ENCODE measurements at regions not wholly inside any gene's neighbourhood (a gene's known extent, or its start where the extent isn't known, plus 50 kb on each side); places are given as distances from the start of the nearest gene placed in this dataset.

DNA sequence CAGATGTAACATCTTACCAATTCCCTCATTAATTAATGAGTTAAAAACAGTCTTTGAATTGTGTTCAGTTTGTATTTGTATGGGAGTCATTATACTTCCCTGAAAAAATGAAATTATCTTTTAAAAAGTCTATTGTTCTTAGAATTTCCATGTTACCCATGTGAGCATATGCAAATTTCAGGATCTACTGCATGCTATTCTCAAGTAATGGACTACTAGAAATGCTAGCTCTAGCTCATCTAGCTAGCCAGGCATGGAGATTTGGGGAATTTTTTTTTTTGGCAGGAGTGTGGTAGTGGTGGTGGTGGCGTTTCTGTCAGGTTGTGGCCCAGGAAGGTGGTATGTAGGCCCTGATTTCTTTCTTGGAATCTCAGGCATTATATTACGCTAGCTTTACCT lies 218.4 kb downstream of the AEBP2 start:
- no peak overlapping the region for H3K4me3 ChIP-seq (ENCODE audit: low read depth, low read length)
- DNase-seq (ENCODE audit: low read depth), result no peak
- TF ChIP-seq, protein P1, sequence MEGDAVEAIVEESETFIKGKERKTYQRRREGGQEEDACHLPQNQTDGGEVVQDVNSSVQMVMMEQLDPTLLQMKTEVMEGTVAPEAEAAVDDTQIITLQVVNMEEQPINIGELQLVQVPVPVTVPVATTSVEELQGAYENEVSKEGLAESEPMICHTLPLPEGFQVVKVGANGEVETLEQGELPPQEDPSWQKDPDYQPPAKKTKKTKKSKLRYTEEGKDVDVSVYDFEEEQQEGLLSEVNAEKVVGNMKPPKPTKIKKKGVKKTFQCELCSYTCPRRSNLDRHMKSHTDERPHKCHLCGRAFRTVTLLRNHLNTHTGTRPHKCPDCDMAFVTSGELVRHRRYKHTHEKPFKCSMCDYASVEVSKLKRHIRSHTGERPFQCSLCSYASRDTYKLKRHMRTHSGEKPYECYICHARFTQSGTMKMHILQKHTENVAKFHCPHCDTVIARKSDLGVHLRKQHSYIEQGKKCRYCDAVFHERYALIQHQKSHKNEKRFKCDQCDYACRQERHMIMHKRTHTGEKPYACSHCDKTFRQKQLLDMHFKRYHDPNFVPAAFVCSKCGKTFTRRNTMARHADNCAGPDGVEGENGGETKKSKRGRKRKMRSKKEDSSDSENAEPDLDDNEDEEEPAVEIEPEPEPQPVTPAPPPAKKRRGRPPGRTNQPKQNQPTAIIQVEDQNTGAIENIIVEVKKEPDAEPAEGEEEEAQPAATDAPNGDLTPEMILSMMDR (IDR thresholded peaks at IDR 0.05; ENCODE audit: insufficient read depth, low read depth, low read length), result no peak

DNA sequence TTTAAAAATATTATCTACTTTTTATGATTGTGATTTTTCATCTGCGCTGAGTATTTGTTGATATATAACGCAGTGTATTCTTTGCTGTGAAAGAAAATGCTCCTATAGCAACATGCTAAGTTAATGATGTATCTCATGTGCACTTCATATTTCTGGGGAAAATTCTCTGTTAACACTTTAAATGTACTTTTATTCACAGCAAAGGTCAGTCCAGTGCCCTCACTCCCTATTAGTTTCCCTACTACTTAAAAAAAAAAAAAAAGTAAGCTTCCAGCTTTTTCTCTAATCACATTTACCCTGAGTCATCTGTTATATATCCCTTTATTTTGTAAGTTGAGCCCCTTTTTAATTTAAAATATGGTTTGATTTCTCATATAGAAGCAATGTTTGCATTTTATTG lies 219.8 kb downstream of the AEBP2 start:
- TF ChIP-seq, protein P1 (IDR thresholded peaks at IDR 0.05; ENCODE audit: insufficient read depth, low read depth, low read length), result no peak
- no peak for DNase-seq (ENCODE audit: low read depth)

GRCh38 chr12:19659501-19659900 lies 220.2 kb downstream of the AEBP2 start:
- no peak overlapping the region for H3K4me3 ChIP-seq (ENCODE audit: low read depth, low read length)
- DNase-seq (ENCODE audit: low read depth), result no peak
- TF ChIP-seq, protein P1 (IDR thresholded peaks at IDR 0.05; ENCODE audit: insufficient read depth, low read depth, low read length), result no peak

More for the DNA sequence above, 219.8 kb downstream of the AEBP2 start:
- H3K4me3 ChIP-seq (ENCODE audit: low read depth, low read length), result no peak overlapping the region

- DNase-seq (ENCODE audit: low read depth), result no peak
- no peak overlapping the region for H3K4me3 ChIP-seq (ENCODE audit: low read depth, low read length)
- TF ChIP-seq, protein P1 (IDR thresholded peaks at IDR 0.05; ENCODE audit: insufficient read depth, low read depth, low read length), result no peak
Observed at GRCh38 chr12:19665121-19665900, 226.0 kb downstream of the AEBP2 start.

- TF ChIP-seq, protein P1 (IDR thresholded peaks at IDR 0.05; ENCODE audit: insufficient read depth, low read depth, low read length), result no peak
- DNase-seq (ENCODE audit: low read depth), result no peak
- no peak overlapping the region for H3K4me3 ChIP-seq (ENCODE audit: low read depth, low read length)
Observed at GRCh38 chr12:19666070-19666469, 226.8 kb downstream of the AEBP2 start.

GRCh38 chr12:19669793-19670192 lies 230.5 kb downstream of the AEBP2 start:
- DNase-seq (ENCODE audit: low read depth), result no peak
- TF ChIP-seq, protein P1 (IDR thresholded peaks at IDR 0.05; ENCODE audit: insufficient read depth, low read depth, low read length), result no peak
- no peak overlapping the region for H3K4me3 ChIP-seq (ENCODE audit: low read depth, low read length)

GRCh38 chr12:19671695-19672094 lies 232.4 kb downstream of the AEBP2 start:
- H3K4me3 ChIP-seq (ENCODE audit: low read depth, low read length), result no peak overlapping the region
- TF ChIP-seq, protein P1 (IDR thresholded peaks at IDR 0.05; ENCODE audit: insufficient read depth, low read depth, low read length), result no peak
- no peak for DNase-seq (ENCODE audit: low read depth)

Measured in fibroblast of villous mesenchyme (primary cell).